TTC549 (cell line): ENCODE measurements at regions not wholly inside any gene's neighbourhood (a gene's known extent, or its start where the extent isn't known, plus 50 kb on each side); places are given as distances from the start of the nearest gene placed in this dataset.
"Not testable (repeated sequence)": the region's sequence is repeated elsewhere in the genome, so short reads cannot be mapped to it uniquely, and the experiment has no call there.

ENCODE experiments used
- FAIRE-seq: peaks from 2 replicates; lab custom pipeline; 2012; peaks lifted over from hg19 to GRCh38; lab: Jason Lieb, UNC

GRCh38 chr1:60808676-60809075, 273.7 kb upstream of the NFIA start:
- FAIRE-seq = no peak

DNA sequence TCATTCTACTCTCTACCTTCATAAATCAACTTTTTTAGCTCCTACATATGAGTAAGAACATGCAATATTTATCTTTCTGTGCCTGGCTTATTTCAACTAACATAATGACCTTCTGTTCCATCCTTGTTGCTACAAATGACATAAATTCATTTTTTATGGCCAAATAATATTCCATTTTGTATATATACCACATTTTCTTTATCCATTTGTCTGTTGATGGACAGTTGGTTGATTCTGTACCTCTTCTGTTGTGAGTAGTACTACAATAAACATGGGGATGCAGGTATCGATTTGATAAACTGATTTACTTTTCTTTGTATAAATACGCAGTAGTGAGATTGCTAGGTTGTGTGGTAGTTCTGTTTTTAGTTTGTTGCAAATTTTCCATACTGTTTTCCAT, 279.5 kb upstream of the NFIA start:
- no peak for FAIRE-seq

DNA sequence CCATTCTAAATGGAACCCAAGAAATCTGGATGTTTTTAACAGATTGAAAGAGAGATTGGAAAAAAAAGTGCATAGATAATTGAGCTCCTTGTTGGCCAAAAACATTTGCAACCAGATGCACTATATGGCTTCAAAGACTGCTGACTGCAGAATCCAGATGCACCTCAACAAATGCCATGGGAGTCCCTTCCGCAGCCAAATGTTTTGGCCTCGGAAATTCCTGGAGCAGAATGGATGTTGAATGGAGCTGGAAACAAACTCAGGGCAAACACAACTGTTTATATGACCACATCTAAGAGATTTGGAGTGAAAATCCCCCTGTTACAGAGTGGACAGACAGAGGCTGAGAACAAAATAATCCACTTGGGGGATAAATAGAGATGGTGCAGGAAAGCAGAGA, 285.0 kb upstream of the NFIA start:
- no peak for FAIRE-seq

DNA sequence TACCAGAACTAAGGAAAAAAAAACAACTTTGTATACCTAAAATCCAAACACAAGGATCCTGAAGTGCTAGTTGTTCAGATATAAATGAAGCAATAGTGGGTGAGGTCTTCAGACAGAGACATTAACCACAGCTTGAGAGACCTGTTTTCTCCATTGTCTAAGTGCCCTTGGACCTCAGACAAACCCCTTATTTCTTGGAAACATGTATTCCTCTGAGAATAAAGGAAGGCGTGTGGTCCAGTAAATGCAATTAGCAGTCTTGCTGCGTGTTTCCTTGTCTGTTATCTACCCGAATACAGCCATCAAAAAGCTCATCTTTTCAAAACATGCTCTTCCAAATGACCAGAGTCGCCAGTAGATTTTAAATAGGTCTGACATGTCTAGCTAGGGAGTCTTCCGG, 291.1 kb upstream of the NFIA start:
- no peak for FAIRE-seq

GRCh38 chr1:60773099-60773498, 309.3 kb upstream of the NFIA start:
- FAIRE-seq = not testable (repeated sequence)

DNA sequence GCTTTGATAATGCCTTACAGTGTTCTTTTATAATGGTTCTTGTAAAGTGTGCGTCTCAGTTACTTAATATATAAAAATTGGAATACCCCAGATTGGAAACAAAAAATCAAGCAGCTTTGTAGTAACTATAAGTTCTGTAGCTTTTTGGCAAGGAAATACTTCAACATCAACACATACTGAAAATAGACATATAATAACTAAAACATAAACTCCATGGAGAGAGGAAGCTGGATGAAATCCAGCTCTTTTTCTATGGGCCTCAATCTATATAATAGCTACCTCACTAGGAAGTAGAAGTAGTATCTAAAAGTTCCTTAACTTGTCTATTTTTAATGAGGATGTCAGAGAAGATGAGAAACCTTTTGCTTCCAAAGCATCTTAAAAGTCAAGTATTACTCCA, 313.3 kb upstream of the NFIA start:
- FAIRE-seq = no peak

DNA sequence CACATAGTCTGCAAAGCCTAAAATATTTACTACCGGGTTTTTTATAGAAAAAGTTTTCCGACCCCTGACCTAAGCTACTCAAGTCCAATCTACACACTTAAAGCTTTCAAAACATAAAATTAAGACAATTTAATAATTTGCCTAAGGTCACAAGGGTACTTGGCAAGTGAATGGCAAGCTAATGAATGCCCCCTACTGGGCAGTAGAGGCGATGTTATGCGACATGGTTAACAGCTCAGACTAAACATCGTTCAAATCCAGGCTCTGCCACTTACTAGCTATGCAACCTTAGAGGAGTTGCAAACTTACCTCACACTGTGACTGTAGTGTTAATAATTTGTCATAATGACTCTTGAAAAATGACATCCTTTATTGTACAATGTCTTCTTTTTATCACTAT, 317.2 kb upstream of the NFIA start:
- no peak for FAIRE-seq

DNA sequence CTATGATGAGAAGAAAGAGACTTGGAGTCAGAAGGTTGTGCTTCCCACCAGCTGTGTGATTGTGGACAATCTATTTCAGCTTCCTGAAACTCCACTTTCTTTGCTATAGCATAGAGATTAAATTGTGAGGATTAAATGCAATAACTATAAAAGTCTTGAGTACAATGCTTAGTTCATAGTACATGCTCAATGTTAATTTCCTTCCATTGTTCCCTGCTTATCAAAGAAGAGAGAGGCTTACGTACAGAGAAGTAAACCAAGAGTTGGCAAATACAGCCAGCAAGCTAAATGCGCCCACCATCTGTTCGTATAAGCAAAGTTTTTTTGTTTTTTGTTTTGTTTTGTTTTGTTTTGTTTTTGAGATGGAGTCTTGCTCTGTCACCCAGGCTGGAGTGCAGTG, 317.9 kb upstream of the NFIA start:
- FAIRE-seq = no peak

DNA sequence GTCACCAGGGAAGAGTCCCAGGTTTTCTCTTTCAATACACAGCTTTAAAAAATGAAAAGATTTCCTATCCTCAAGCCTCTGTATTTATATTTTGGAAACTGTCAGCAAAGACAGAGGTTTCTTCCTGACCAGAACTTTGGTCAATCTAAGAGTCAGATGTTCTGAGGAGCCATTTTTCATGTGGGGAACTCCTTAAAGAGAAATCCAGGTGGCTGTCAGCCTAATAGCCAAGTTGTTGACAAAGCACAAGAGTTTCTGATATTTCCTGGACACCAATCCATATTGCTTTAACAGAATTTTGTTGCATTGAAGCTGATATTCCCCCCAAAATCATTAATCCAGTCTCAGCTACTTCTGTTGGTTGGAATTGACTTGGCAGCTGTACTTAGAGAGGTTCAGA, 318.6 kb upstream of the NFIA start:
- no peak for FAIRE-seq

GRCh38 chr1:60762911-60763310, 319.4 kb upstream of the NFIA start:
- FAIRE-seq = no peak

GRCh38 chr1:60762176-60762575, 320.2 kb upstream of the NFIA start:
- FAIRE-seq = no peak

- no peak for FAIRE-seq
Observed at GRCh38 chr1:60759291-60759690, 323.1 kb upstream of the NFIA start.

DNA sequence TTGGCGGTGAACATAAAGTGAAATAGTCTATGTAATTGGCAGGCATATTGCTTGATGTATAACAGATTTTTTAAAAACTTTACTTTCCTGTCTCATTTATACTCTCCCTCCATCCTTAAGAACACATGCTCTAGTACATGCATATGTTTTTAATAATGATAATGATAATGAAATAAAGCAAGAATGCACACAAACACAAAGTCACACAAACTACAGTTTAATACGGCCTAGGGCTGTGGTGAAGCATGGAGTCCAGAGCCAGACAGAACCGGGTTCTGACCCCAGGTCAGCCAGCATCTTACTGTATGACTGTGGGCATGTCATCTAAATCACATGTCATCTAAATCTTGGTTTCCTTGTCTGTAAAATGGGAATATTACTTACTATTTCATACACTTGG, 324.9 kb upstream of the NFIA start:
- no peak for FAIRE-seq

GRCh38 chr1:60753036-60753900, 329.1 kb upstream of the NFIA start:
- FAIRE-seq = no peak

DNA sequence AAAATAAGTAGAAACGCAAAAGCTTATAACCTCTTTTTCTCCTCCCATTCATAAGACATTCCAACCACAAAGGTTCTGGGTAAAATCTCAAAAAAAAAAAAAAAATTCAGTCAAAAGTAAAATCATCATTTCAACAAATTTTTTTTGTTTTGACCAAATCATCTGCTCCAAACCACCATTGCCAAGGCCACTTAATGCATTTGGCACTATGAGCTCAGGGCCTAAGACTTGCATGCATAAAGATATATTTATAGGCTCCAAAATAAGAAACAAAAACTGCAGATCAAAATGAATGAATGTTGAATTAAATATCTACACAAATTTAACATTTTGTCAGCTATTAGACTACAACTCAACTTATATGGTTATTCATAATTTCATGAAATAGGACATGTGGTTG, 331.1 kb upstream of the NFIA start:
- FAIRE-seq = no peak

- FAIRE-seq = no peak
Observed at GRCh38 chr1:60747353-60747752, 335.0 kb upstream of the NFIA start.

- no peak for FAIRE-seq
Observed at GRCh38 chr1:60746278-60746791, 336.0 kb upstream of the NFIA start.

DNA sequence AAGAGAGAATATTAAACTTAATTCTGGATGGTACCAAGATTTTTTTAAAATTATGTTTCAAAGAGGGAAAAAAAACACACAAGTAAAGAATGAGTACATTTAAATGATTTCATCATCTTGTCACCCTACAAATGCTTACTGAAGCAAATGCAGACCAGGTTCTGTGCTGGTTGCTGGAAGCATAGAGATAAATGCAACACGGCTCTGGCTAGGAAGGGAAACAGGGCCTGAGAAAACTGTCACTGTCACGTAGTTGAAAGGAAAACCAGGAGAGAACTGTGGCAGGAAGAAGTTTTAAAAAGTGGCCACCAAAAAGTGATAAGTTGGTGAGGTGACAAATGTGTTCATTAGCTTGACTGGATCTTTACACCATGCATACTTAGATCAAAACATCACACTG, 336.9 kb upstream of the NFIA start:
- FAIRE-seq = no peak

DNA sequence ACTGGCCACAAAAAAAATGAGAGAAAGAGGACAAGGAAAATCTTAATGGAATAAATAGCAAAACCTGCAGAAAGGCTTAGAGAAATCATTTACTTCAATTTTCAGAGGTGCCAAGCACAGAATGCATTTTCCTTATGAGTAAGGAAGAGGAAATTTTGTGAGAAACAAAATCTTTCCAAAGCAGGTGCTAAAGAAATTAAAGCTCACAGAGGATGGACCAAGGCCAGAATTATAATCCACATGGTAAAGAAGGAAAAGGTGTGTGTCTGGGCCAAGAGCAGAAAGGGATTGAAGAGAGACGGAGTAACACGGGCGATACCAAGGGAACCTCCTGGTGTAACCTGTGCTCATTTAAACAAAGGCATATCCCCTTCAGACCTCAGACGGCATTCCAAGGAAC, 340.0 kb upstream of the NFIA start:
- no peak for FAIRE-seq

- FAIRE-seq = no peak
Observed at GRCh38 chr1:60740154-60740553, 342.2 kb upstream of the NFIA start.

GRCh38 chr1:60739729-60740128, 342.6 kb upstream of the NFIA start:
- FAIRE-seq = no peak

- no peak for FAIRE-seq
Observed at GRCh38 chr1:60732977-60733401, 349.4 kb upstream of the NFIA start.

DNA sequence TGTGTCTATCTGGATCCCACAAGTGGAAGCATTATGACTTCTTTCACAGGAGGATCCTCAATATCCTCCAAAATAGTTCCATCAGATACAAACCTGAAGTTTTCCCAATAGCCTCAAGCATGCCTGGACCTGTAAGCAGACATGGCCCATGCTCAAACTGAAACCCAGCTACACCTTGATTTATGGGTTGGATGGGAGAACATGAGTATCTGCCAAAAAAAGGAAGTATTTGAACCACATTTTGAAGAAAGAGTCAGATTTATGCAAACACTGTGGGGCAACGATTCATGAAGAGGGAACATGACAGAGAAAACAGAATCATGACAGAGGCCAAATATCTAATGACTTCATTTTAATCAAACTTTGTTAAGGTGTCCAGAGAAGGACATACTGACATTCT, 351.0 kb upstream of the NFIA start:
- no peak for FAIRE-seq

DNA sequence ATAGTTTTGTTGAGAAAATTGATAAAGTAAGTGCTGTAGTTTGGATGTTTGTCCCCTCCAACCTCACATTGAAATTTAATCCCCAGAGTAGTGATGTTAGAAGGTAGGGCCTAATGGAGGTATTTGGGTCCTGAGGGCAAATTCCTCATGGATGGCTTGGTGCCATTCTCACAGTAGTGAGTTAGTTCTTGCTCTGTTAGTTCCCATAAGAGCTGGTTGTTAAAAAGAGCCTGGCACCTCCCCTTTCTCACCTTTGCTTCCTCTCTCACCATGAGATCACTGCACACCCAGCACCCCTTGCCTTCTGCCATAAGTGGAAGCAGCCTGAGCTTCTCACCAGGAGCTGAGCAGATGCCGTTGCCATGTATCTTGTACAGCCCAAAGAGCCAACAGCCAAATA, 354.8 kb upstream of the NFIA start:
- FAIRE-seq = no peak
